HG02678 (cell line): ENCODE measurements at regions not wholly inside any gene's neighbourhood (a gene's known extent, or its start where the extent isn't known, plus 50 kb on each side); places are given as distances from the start of the nearest gene placed in this dataset.
"Not testable (repeated sequence)": the region's sequence is repeated elsewhere in the genome, so short reads cannot be mapped to it uniquely, and the experiment has no call there.

Experiments
- ATAC-seq: cut with Tn5 transposase; IDR thresholded peaks from one replicate; pipeline ENCODE4 v1.9.1; 2021; ENCODE audit warnings: mild to moderate bottlenecking, moderate library complexity; ENCODE audit not compliant: unreplicated experiment

GRCh38 chr18:53821141-53821540 is 403.3 kb downstream of the MBD2 start:
- not testable (repeated sequence) for ATAC-seq

GRCh38 chr18:53819671-53820070 is 404.8 kb downstream of the MBD2 start:
- ATAC-seq, result no peak

- ATAC-seq, result no peak
Measured at GRCh38 chr18:53819174-53819573, 405.3 kb downstream of the MBD2 start.

GRCh38 chr18:53817976-53818950 is 406.2 kb downstream of the MBD2 start:
- no peak for ATAC-seq

- no peak for ATAC-seq
Measured at GRCh38 chr18:53800171-53800570, 424.3 kb downstream of the MBD2 start.

- no peak for ATAC-seq
Measured at GRCh38 chr18:53799134-53799533, 425.3 kb downstream of the MBD2 start.

- ATAC-seq, result no peak
Measured at GRCh38 chr18:53798516-53798915, 426.0 kb downstream of the MBD2 start.

GRCh38 chr18:53797998-53798495 is 426.4 kb downstream of the MBD2 start:
- ATAC-seq, result no peak

GRCh38 chr18:53796040-53796729 is 428.3 kb downstream of the MBD2 start:
- ATAC-seq, result peak; percentile 79

- ATAC-seq, result peak; percentile 15
Measured at GRCh38 chr18:53795610-53796009, 428.9 kb downstream of the MBD2 start.

- ATAC-seq, result no peak
Measured at GRCh38 chr18:53795061-53795460, 429.4 kb downstream of the MBD2 start.

GRCh38 chr18:53792762-53793161 is 431.7 kb downstream of the MBD2 start:
- ATAC-seq, result no peak

GRCh38 chr18:53790786-53791185 is 433.7 kb downstream of the MBD2 start:
- no peak for ATAC-seq

- ATAC-seq, result no peak
Measured at GRCh38 chr18:53789376-53790247, 434.9 kb downstream of the MBD2 start.

- ATAC-seq, result no peak
Measured at GRCh38 chr18:53785811-53786210, 438.7 kb downstream of the MBD2 start.

GRCh38 chr18:53784253-53784652 is 440.2 kb downstream of the MBD2 start:
- ATAC-seq, result no peak

- no peak for ATAC-seq
Measured at GRCh38 chr18:53780666-53781065, 443.8 kb downstream of the MBD2 start.

GRCh38 chr18:53772293-53772692 is 452.2 kb downstream of the MBD2 start:
- no peak for ATAC-seq

GRCh38 chr18:53771664-53772063 is 452.8 kb downstream of the MBD2 start:
- no peak for ATAC-seq

- ATAC-seq, result no peak
Measured at GRCh38 chr18:53765211-53765610, 459.3 kb downstream of the MBD2 start.

GRCh38 chr18:53764086-53764485 is 460.4 kb downstream of the MBD2 start:
- ATAC-seq, result no peak
